Activated CD8-positive, alpha-beta T cell treated with anti-CD3 and anti-CD28 coated beads for 36 hours (primary cell): ENCODE measurements at regions not wholly inside any gene's neighbourhood (a gene's known extent, or its start where the extent isn't known, plus 50 kb on each side); places are given as distances from the start of the nearest gene placed in this dataset.

Source experiments
- ATAC-seq: fragments of 200-7000 bp; cut with Tn5 transposase; one replicate; pipeline ENCODE4 v1.10.0; 2021; ENCODE audit warnings: mild to moderate bottlenecking, moderate library complexity
- CTCF ChIA-PET: fragments of 350-600 bp; sonication (Branson Sonifier 250); formaldehyde crosslinking; loops from one replicate; lab custom pipeline; 2021; ENCODE audit warnings: antibody characterized with exemption; lab: Charles Lee
- POLR2A ChIA-PET: fragments of 350-600 bp; sonication (Branson Sonifier 250); formaldehyde crosslinking; loops from one replicate; lab custom pipeline; 2021; ENCODE audit warnings: antibody characterized with exemption; lab: Charles Lee
- DNase-seq: peaks from one replicate; pipeline ENCODE4 v3.0.0-alpha.2; 2020
- H3K27ac Mint-ChIP-seq: one replicate; pipeline ENCODE4 v1.8.0; 2021; ENCODE audit warnings: mild to moderate bottlenecking, mixed read lengths
- H3K27me3 Mint-ChIP-seq: one replicate; pipeline ENCODE4 v1.8.0; 2021; ENCODE audit warnings: mixed read lengths
- H3K36me3 Mint-ChIP-seq: one replicate; pipeline ENCODE4 v1.8.0; 2021; ENCODE audit warnings: low read depth, mixed read lengths
- H3K4me1 Mint-ChIP-seq: one replicate; pipeline ENCODE4 v1.8.0; 2021; ENCODE audit warnings: low read depth, mixed read lengths
- H3K4me3 Mint-ChIP-seq: one replicate; pipeline ENCODE4 v1.8.0; 2021; ENCODE audit warnings: mild to moderate bottlenecking, moderate library complexity, mixed read lengths
- H3K9me3 Mint-ChIP-seq: one replicate; pipeline ENCODE4 v1.8.0; 2021; ENCODE audit warnings: mixed read lengths
- intact Hi-C: fragments of 100-400 bp; cut with micrococcal nuclease; formaldehyde crosslinking; loops from one replicate; pipeline ENCODE4 v1.10.0; 2022
- TF ChIP-seq, protein P1 (sequence below): fragments of 200-600 bp; IDR thresholded peaks from one replicate; pipeline ENCODE4 v1.8.0; 2022; ENCODE audit warnings: antibody characterized with exemption, mild to moderate bottlenecking

GRCh38 chr14:87443039-87443438, 549.9 kb downstream of the GALC start:
- CTCF ChIA-PET = no interaction called here
- no peak overlapping the region for H3K27ac Mint-ChIP-seq

GRCh38 chr14:87437158-87437557, 555.8 kb downstream of the GALC start:
- ChIA-PET CTCF (no interaction called here), POLR2A (no interaction called here)
- no peak for ATAC-seq
- H3K9me3 Mint-ChIP-seq = peaks cover 2% of the 10 kb centered on the region
- TF ChIP-seq, protein P1, sequence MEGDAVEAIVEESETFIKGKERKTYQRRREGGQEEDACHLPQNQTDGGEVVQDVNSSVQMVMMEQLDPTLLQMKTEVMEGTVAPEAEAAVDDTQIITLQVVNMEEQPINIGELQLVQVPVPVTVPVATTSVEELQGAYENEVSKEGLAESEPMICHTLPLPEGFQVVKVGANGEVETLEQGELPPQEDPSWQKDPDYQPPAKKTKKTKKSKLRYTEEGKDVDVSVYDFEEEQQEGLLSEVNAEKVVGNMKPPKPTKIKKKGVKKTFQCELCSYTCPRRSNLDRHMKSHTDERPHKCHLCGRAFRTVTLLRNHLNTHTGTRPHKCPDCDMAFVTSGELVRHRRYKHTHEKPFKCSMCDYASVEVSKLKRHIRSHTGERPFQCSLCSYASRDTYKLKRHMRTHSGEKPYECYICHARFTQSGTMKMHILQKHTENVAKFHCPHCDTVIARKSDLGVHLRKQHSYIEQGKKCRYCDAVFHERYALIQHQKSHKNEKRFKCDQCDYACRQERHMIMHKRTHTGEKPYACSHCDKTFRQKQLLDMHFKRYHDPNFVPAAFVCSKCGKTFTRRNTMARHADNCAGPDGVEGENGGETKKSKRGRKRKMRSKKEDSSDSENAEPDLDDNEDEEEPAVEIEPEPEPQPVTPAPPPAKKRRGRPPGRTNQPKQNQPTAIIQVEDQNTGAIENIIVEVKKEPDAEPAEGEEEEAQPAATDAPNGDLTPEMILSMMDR = no peak
- H3K4me1 Mint-ChIP-seq = no peaks in the 10 kb centered on the region
- no peak for DNase-seq
- H3K36me3 Mint-ChIP-seq = no peaks in the 10 kb centered on the region
- no peak overlapping the region for H3K27ac Mint-ChIP-seq
- intact Hi-C loops = no loop called here
- H3K4me3 Mint-ChIP-seq = no peak overlapping the region
- no peaks in the 10 kb centered on the region for H3K27me3 Mint-ChIP-seq

More at GRCh38 chr14:87443039-87443438, 549.9 kb downstream of the GALC start:
- no peak overlapping the region for H3K4me3 Mint-ChIP-seq
- no peak for ATAC-seq
- TF ChIP-seq, protein P1 = peak; percentile 40
- no peaks in the 10 kb centered on the region for H3K27me3 Mint-ChIP-seq
- no peaks in the 10 kb centered on the region for H3K36me3 Mint-ChIP-seq
- intact Hi-C loops = no loop called here
- no peaks in the 10 kb centered on the region for H3K4me1 Mint-ChIP-seq
- H3K9me3 Mint-ChIP-seq = peaks cover 7% of the 10 kb centered on the region
- no peak for DNase-seq
- POLR2A ChIA-PET = no interaction called here

DNA sequence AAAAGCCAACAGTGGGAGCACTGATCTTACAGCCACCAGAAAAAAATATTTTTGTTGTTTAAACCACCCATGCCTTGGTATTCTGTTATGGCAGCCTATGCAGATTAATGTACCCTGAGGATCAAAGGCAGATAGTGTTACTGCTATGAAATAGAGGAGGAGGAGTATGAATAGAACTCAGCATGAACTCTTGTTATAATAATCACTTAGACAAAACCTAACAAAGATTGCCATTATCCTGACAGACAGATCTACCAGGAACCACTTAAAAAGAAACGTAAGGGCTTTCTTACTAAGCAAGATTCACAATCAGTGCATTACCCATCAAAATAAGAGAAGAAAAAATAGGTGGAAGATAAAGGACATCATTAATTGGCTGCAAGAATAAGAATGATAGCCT, 558.3 kb downstream of the GALC start:
- ChIA-PET CTCF (no interaction called here), POLR2A (no interaction called here)
- DNase-seq (no peak), ATAC-seq (no peak)
- no peaks in the 10 kb centered on the region for H3K4me1 Mint-ChIP-seq
- no peak overlapping the region for H3K27ac Mint-ChIP-seq
- H3K27me3 Mint-ChIP-seq = no peaks in the 10 kb centered on the region
- H3K9me3 Mint-ChIP-seq = peaks cover 2% of the 10 kb centered on the region
- no peaks in the 10 kb centered on the region for H3K36me3 Mint-ChIP-seq
- H3K4me3 Mint-ChIP-seq = no peak overlapping the region
- TF ChIP-seq, protein P1 = no peak
- intact Hi-C loops = no loop called here

DNA sequence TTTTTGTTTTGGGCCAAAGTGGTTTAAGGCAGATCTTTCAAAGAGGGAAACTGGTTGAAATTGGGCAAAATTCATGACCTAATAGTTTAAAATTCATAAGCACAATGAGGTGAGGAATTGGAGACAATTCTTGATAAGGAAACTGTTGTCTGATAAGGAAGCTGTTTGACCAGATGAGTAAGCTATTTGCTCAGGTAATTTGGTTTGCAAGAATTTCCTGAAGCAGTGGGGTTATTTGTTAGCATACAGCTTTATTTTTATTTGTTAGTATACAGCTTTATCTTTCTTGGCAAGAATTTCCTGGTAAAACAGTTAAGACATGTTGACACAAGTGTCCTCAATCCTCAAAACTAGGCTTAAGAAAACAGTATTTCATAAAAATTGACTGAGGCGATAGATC, 559.0 kb downstream of the GALC start:
- Mint-ChIP-seq H3K4me3 (no peak overlapping the region), H3K27me3 (no peaks in the 10 kb centered on the region), H3K36me3 (no peaks in the 10 kb centered on the region), H3K27ac (no peak overlapping the region), H3K9me3 (peaks cover 2% of the 10 kb centered on the region), H3K4me1 (no peaks in the 10 kb centered on the region)
- CTCF ChIA-PET = no interaction called here
- intact Hi-C loops = no loop called here
- TF ChIP-seq, protein P1 = no peak
- POLR2A ChIA-PET = no interaction called here
- ATAC-seq (no peak), DNase-seq (no peak)

DNA sequence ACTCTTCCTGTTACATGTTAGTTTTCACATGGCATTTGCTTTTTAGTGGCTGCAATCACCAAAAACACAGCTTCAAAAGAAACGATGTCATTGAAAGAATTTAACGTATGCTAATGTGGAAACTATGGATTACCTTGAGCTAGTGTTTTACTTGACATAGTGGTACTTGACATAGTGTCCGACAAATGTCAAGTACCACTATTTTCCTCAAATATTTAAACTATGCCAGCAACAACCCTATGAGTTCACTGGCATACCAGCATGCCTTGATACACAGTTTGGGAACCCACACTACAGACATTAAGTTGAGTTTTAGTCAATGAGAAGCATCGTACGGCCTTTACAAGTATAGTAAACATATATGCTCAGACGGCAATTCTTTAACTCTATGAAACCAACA, 560.3 kb downstream of the GALC start:
- Mint-ChIP-seq H3K4me3 (no peak overlapping the region), H3K27me3 (no peaks in the 10 kb centered on the region), H3K27ac (no peak overlapping the region), H3K9me3 (no peaks in the 10 kb centered on the region), H3K36me3 (no peaks in the 10 kb centered on the region), H3K4me1 (no peaks in the 10 kb centered on the region)
- DNase-seq = no peak
- no peak for ATAC-seq
- TF ChIP-seq, protein P1 = no peak
- intact Hi-C loops = no loop called here
- ChIA-PET CTCF (no interaction called here), POLR2A (no interaction called here)
